HEK293 (cell line): ENCODE measurements at regions not wholly inside any gene's neighbourhood (a gene's known extent, or its start where the extent isn't known, plus 50 kb on each side); places are given as distances from the start of the nearest gene placed in this dataset.

Source experiments
- MYNN ChIP-seq: fragments of 450-650 bp; formaldehyde crosslinking; IDR thresholded peaks from 2 replicates; pipeline ENCODE4 v1.5.1; 2016; ENCODE audit warnings: missing biosample characterization, missing genetic modification characterization, borderline replicate concordance
- PRDM4 ChIP-seq: fragments of 450-650 bp; formaldehyde crosslinking; IDR thresholded peaks from 2 replicates; pipeline ENCODE4 v1.5.1; 2017; ENCODE audit warnings: missing biosample characterization, missing genetic modification characterization
- ZNF184 ChIP-seq: fragments of 450-650 bp; IDR thresholded peaks from 2 replicates; pipeline ENCODE4 v1.5.1; 2018; ENCODE audit warnings: missing biosample characterization, mild to moderate bottlenecking, missing genetic modification characterization
- TF ChIP-seq, protein P1 (sequence below): fragments of 450-650 bp; IDR thresholded peaks from 2 replicates; pipeline ENCODE4 v1.5.1; 2018; ENCODE audit warnings: missing biosample characterization, missing genetic modification characterization
- TF ChIP-seq, protein P2 (sequence below): fragments of 450-650 bp; formaldehyde crosslinking; IDR thresholded peaks from 2 replicates; pipeline ENCODE4 v1.5.1; 2016; ENCODE audit warnings: missing biosample characterization, missing genetic modification characterization

GRCh38 chr1:212531267-212531666, 77.3 kb upstream of the ATF3 start:
- TF ChIP-seq MYNN (tag by site-specific recombination) (no peak), ZNF184 (no peak), PRDM4 (no peak)
- TF ChIP-seq, protein P1, sequence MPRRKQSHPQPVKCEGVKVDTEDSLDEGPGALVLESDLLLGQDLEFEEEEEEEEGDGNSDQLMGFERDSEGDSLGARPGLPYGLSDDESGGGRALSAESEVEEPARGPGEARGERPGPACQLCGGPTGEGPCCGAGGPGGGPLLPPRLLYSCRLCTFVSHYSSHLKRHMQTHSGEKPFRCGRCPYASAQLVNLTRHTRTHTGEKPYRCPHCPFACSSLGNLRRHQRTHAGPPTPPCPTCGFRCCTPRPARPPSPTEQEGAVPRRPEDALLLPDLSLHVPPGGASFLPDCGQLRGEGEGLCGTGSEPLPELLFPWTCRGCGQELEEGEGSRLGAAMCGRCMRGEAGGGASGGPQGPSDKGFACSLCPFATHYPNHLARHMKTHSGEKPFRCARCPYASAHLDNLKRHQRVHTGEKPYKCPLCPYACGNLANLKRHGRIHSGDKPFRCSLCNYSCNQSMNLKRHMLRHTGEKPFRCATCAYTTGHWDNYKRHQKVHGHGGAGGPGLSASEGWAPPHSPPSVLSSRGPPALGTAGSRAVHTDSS (tag by site-specific recombination), result no peak
- TF ChIP-seq, protein P2, sequence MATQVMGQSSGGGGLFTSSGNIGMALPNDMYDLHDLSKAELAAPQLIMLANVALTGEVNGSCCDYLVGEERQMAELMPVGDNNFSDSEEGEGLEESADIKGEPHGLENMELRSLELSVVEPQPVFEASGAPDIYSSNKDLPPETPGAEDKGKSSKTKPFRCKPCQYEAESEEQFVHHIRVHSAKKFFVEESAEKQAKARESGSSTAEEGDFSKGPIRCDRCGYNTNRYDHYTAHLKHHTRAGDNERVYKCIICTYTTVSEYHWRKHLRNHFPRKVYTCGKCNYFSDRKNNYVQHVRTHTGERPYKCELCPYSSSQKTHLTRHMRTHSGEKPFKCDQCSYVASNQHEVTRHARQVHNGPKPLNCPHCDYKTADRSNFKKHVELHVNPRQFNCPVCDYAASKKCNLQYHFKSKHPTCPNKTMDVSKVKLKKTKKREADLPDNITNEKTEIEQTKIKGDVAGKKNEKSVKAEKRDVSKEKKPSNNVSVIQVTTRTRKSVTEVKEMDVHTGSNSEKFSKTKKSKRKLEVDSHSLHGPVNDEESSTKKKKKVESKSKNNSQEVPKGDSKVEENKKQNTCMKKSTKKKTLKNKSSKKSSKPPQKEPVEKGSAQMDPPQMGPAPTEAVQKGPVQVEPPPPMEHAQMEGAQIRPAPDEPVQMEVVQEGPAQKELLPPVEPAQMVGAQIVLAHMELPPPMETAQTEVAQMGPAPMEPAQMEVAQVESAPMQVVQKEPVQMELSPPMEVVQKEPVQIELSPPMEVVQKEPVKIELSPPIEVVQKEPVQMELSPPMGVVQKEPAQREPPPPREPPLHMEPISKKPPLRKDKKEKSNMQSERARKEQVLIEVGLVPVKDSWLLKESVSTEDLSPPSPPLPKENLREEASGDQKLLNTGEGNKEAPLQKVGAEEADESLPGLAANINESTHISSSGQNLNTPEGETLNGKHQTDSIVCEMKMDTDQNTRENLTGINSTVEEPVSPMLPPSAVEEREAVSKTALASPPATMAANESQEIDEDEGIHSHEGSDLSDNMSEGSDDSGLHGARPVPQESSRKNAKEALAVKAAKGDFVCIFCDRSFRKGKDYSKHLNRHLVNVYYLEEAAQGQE (tag by site-specific recombination), result no peak
